Karpas-422 (cell line): ENCODE measurements at regions not wholly inside any gene's neighbourhood (a gene's known extent, or its start where the extent isn't known, plus 50 kb on each side); places are given as distances from the start of the nearest gene placed in this dataset.

Experiments used
- DNase-seq: peaks from one replicate; pipeline ENCODE4 v3.0.0-alpha.2; 2015
- H2AFZ ChIP-seq: fragments of 200-600 bp; sonication (generic); 2 replicates; pipeline ENCODE4 v1.6.1; 2014; ENCODE audit warnings: antibody characterized with exemption, low read length, mixed read lengths
- H3K27ac ChIP-seq: fragments of 200-600 bp; sonication (generic); 2 replicates; pipeline ENCODE4 v1.5.1; 2014; ENCODE audit warnings: mild to moderate bottlenecking, low read length, moderate library complexity
- H3K27me3 ChIP-seq: fragments of 200-600 bp; sonication (generic); 2 replicates; pipeline ENCODE4 v1.6.1; 2014; ENCODE audit warnings: low read length, mixed read lengths
- H3K36me3 ChIP-seq: fragments of 200-600 bp; sonication (generic); 2 replicates; pipeline ENCODE4 v1.6.1; 2014; ENCODE audit warnings: low read length, mixed read lengths; ENCODE audit not compliant: insufficient read depth
- H3K4me1 ChIP-seq: fragments of 200-600 bp; sonication (generic); 2 replicates; pipeline ENCODE4 v1.6.1; 2014; ENCODE audit warnings: mild to moderate bottlenecking, low read length, mixed read lengths
- H3K4me2 ChIP-seq: fragments of 200-600 bp; sonication (generic); 2 replicates; pipeline ENCODE4 v1.6.1; 2014; ENCODE audit warnings: low read length, low read depth, mild to moderate bottlenecking; ENCODE audit not compliant: poor library complexity, severe bottlenecking
- H3K4me3 ChIP-seq: fragments of 200-600 bp; sonication (generic); 2 replicates; pipeline ENCODE4 v1.5.1; 2014; ENCODE audit warnings: mild to moderate bottlenecking, antibody characterized with exemption, low read length, mixed read lengths
- H3K79me2 ChIP-seq: fragments of 200-600 bp; sonication (generic); 2 replicates; pipeline ENCODE4 v1.6.1; 2014; ENCODE audit warnings: mild to moderate bottlenecking, low read length, mixed read lengths
- H3K9ac ChIP-seq: fragments of 200-600 bp; sonication (generic); 2 replicates; pipeline ENCODE4 v1.6.0; 2014; ENCODE audit warnings: low read length
- H3K9me2 ChIP-seq: fragments of 200-600 bp; sonication (generic), shearing (Covaris generic); replicated peaks from 2 replicates; pipeline ENCODE4 v1.6.0; 2014; ENCODE audit warnings: mild to moderate bottlenecking, low read length, moderate library complexity; ENCODE audit not compliant: insufficient read depth
- H3K9me3 ChIP-seq: fragments of 300-700, 200-600 bp; sonication (generic); 2 replicates; pipeline ENCODE4 v1.6.1; 2014; ENCODE audit warnings: low read length, mixed read lengths
- H4K20me1 ChIP-seq: fragments of 200-600 bp; sonication (generic); 2 replicates; pipeline ENCODE4 v1.6.1; 2014; ENCODE audit warnings: mild to moderate bottlenecking, antibody characterized with exemption, low read length, low read depth; ENCODE audit not compliant: insufficient read depth

DNA sequence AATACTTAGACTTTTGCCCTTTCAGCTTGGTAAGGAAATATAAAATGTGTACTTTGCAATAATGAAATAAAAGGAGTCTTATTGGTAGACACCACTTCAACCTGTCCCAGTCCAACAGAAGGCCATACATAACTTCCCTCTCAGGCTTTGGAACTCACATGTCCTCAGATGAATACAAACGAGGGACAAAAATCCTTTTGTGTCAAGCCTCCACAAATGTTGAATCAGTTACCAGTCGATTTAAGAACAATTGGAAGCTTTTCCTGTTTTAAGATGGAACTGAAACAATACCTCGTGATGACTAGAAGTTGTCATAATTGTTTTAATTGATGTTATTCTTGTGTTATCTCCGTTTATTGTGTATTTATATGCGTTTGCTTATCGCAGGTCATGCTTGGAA lies 385.1 kb upstream of the POU3F3 start:
- H3K4me2 ChIP-seq = no peak overlapping the region

GRCh38 chr2:104472076-104472475 lies 381.8 kb upstream of the POU3F3 start:
- no peaks in the 10 kb centered on the region for H3K27me3 ChIP-seq
- H3K4me3 ChIP-seq = no peak overlapping the region
- no peaks in the 10 kb centered on the region for H3K9me3 ChIP-seq
- H3K4me1 ChIP-seq = no peaks in the 10 kb centered on the region
- H3K79me2 ChIP-seq = no peaks in the 10 kb centered on the region
- no peaks in the 10 kb centered on the region for H4K20me1 ChIP-seq
- H3K9ac ChIP-seq = no peak overlapping the region
- no peak for DNase-seq
- no peaks in the 10 kb centered on the region for H3K9me2 ChIP-seq
- no peak overlapping the region for H3K27ac ChIP-seq
- H3K4me2 ChIP-seq = no peak overlapping the region
- H2AFZ ChIP-seq = no peak overlapping the region
- H3K36me3 ChIP-seq = no peaks in the 10 kb centered on the region

More for the DNA sequence above, 385.1 kb upstream of the POU3F3 start:
- Histone ChIP-seq H3K27me3 (no peaks in the 10 kb centered on the region), H3K27ac (no peak overlapping the region), H3K4me1 (no peaks in the 10 kb centered on the region), H3K79me2 (no peaks in the 10 kb centered on the region), H3K4me3 (no peak overlapping the region), H3K9me2 (no peaks in the 10 kb centered on the region), H3K36me3 (no peaks in the 10 kb centered on the region), H4K20me1 (no peaks in the 10 kb centered on the region), H3K9me3 (no peaks in the 10 kb centered on the region), H2AFZ (no peak overlapping the region), H3K9ac (no peak overlapping the region)
- no peak for DNase-seq

- H3K4me2 ChIP-seq = no peak overlapping the region
- H3K9me2 ChIP-seq = no peaks in the 10 kb centered on the region
- H3K27ac ChIP-seq = no peak overlapping the region
- no peaks in the 10 kb centered on the region for H4K20me1 ChIP-seq
- no peak overlapping the region for H3K9ac ChIP-seq
- H3K4me1 ChIP-seq = no peaks in the 10 kb centered on the region
- H3K27me3 ChIP-seq = no peaks in the 10 kb centered on the region
- no peaks in the 10 kb centered on the region for H3K36me3 ChIP-seq
- H2AFZ ChIP-seq = no peak overlapping the region
- no peak for DNase-seq
- H3K79me2 ChIP-seq = no peaks in the 10 kb centered on the region
- H3K9me3 ChIP-seq = no peaks in the 10 kb centered on the region
- H3K4me3 ChIP-seq = no peak overlapping the region
Measured at GRCh38 chr2:104473546-104473945, 380.4 kb upstream of the POU3F3 start.

GRCh38 chr2:104474716-104475115 lies 379.2 kb upstream of the POU3F3 start:
- DNase-seq = no peak
- Histone ChIP-seq H3K9ac (no peak overlapping the region), H3K79me2 (no peaks in the 10 kb centered on the region), H3K4me2 (no peak overlapping the region), H4K20me1 (no peaks in the 10 kb centered on the region), H2AFZ (no peak overlapping the region), H3K4me1 (no peaks in the 10 kb centered on the region), H3K36me3 (no peaks in the 10 kb centered on the region), H3K27ac (no peak overlapping the region), H3K4me3 (no peak overlapping the region), H3K27me3 (no peaks in the 10 kb centered on the region), H3K9me2 (no peaks in the 10 kb centered on the region), H3K9me3 (no peaks in the 10 kb centered on the region)

DNA sequence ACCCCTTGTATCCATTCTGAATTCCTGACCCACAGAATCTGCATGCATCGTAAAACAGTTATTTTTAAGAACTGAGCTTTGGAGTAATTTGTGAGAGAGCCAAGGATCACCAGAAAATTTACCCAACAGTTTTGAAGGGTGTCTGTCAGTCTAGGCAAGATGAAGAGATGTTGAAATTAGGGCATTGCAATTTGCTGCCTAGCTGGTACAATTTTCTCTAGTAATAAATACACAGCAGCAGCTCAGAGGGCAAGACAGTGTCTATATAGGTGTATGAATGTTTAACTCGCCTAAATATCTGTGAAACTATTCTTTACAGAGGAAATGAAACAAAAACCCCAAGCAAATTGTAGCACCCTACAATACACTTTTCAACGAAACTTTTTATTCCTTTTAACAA lies 377.8 kb upstream of the POU3F3 start:
- no peaks in the 10 kb centered on the region for H3K79me2 ChIP-seq
- H2AFZ ChIP-seq = no peak overlapping the region
- no peak overlapping the region for H3K9ac ChIP-seq
- H3K27ac ChIP-seq = no peak overlapping the region
- no peak overlapping the region for H3K4me3 ChIP-seq
- H3K4me2 ChIP-seq = no peak overlapping the region
- no peak for DNase-seq
- H3K9me3 ChIP-seq = no peaks in the 10 kb centered on the region
- no peaks in the 10 kb centered on the region for H3K9me2 ChIP-seq
- no peaks in the 10 kb centered on the region for H3K27me3 ChIP-seq
- no peaks in the 10 kb centered on the region for H3K4me1 ChIP-seq
- no peaks in the 10 kb centered on the region for H4K20me1 ChIP-seq
- H3K36me3 ChIP-seq = no peaks in the 10 kb centered on the region

- Histone ChIP-seq H3K9ac (no peak overlapping the region), H3K4me1 (no peaks in the 10 kb centered on the region), H3K4me2 (no peak overlapping the region), H3K27me3 (no peaks in the 10 kb centered on the region), H2AFZ (no peak overlapping the region), H3K9me3 (no peaks in the 10 kb centered on the region), H3K27ac (no peak overlapping the region), H4K20me1 (no peaks in the 10 kb centered on the region), H3K79me2 (no peaks in the 10 kb centered on the region), H3K4me3 (no peak overlapping the region), H3K9me2 (no peaks in the 10 kb centered on the region), H3K36me3 (no peaks in the 10 kb centered on the region)
- DNase-seq = no peak
Measured at GRCh38 chr2:104476563-104476988, 377.3 kb upstream of the POU3F3 start.

- H3K4me1 ChIP-seq = 0 out of 2 replicates have a peak, but pooled peaks cover 3% of the 10 kb centered on the region
- no peak overlapping the region for H3K27ac ChIP-seq
- no peak for DNase-seq
- H3K4me3 ChIP-seq = no peak overlapping the region
- no peak overlapping the region for H3K9ac ChIP-seq
- no peak overlapping the region for H2AFZ ChIP-seq
- H3K36me3 ChIP-seq = no peaks in the 10 kb centered on the region
- no peak overlapping the region for H3K4me2 ChIP-seq
- no peaks in the 10 kb centered on the region for H4K20me1 ChIP-seq
- H3K27me3 ChIP-seq = no peaks in the 10 kb centered on the region
- H3K79me2 ChIP-seq = no peaks in the 10 kb centered on the region
- no peaks in the 10 kb centered on the region for H3K9me3 ChIP-seq
- no peaks in the 10 kb centered on the region for H3K9me2 ChIP-seq
Measured at GRCh38 chr2:104481341-104481740, 372.6 kb upstream of the POU3F3 start.

- H3K79me2 ChIP-seq = no peaks in the 10 kb centered on the region
- no peaks in the 10 kb centered on the region for H3K9me3 ChIP-seq
- no peak overlapping the region for H2AFZ ChIP-seq
- no peaks in the 10 kb centered on the region for H4K20me1 ChIP-seq
- no peak overlapping the region for H3K27ac ChIP-seq
- H3K4me3 ChIP-seq = no peak overlapping the region
- H3K4me2 ChIP-seq = no peak overlapping the region
- no peak for DNase-seq
- H3K36me3 ChIP-seq = no peaks in the 10 kb centered on the region
- H3K27me3 ChIP-seq = no peaks in the 10 kb centered on the region
- no peak overlapping the region for H3K9ac ChIP-seq
- H3K4me1 ChIP-seq = 0 out of 2 replicates have a peak, but pooled peaks cover 3% of the 10 kb centered on the region
- H3K9me2 ChIP-seq = no peaks in the 10 kb centered on the region
Measured at GRCh38 chr2:104487366-104487765, 366.5 kb upstream of the POU3F3 start.

DNA sequence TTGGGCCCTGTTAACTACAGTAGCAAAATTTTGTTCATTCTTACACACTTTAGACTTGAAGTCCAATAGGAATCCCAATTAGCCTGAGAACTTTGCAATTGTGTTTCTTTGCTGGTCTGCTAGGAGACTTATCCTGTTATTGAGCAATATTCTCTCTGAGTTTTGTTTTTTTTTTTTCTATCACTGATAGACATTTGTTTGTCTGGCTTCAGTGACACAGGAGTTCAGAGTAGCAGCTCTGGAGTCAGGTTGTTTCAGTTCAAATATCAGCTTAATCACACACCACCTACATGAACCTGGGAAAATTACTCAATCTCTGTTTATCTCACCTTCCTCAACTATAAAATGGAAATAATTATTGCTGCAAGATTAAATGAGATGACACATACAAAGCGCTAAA lies 360.2 kb upstream of the POU3F3 start:
- DNase-seq = no peak
- Histone ChIP-seq H3K9me2 (no peaks in the 10 kb centered on the region), H3K9ac (no peak overlapping the region), H3K9me3 (no peaks in the 10 kb centered on the region), H3K79me2 (no peaks in the 10 kb centered on the region), H2AFZ (no peak overlapping the region), H3K27ac (no peak overlapping the region), H3K4me1 (no peaks in the 10 kb centered on the region), H4K20me1 (no peaks in the 10 kb centered on the region), H3K36me3 (no peaks in the 10 kb centered on the region), H3K4me2 (no peak overlapping the region), H3K27me3 (no peaks in the 10 kb centered on the region), H3K4me3 (no peak overlapping the region)
